ENCODE measurements at regions not wholly inside any gene's neighbourhood (a gene's known extent, or its start where the extent isn't known, plus 50 kb on each side); places are given as distances from the start of the nearest gene placed in this dataset.

GRCh38 chr1:24989082-24989481, 59.0 kb upstream of the RUNX3 start:
- H3K9me3 ChIP-seq, result peaks cover 0 to 12% (median 0%) of the 10 kb centered on the region in 12 donors
- intact Hi-C loops (cut with DNase I), result no loop called here
- no peaks in the 10 kb centered on the region for H3K36me3 ChIP-seq
- H3K4me3 ChIP-seq, result no peak overlapping the region
- TF ChIP-seq POLR2A (IDR thresholded peaks at IDR 0.05) (no peak), CTCF (IDR thresholded peaks at IDR 0.05) (no peak)
- DNase-seq, result no peak
- no peak overlapping the region for H3K27ac ChIP-seq
- no peak for ATAC-seq
- H3K4me1 ChIP-seq, result peaks cover 0 to 43% (median 0%) of the 10 kb centered on the region in 12 donors
- WGBS, 4 donors, result 71 to 89% (median 80%) methylated on average over 2 of the region's 2 CpGs
- H3K27me3 ChIP-seq, result peaks cover 0 to 42% (median 3%) of the 10 kb centered on the region in 9 donors

DNA sequence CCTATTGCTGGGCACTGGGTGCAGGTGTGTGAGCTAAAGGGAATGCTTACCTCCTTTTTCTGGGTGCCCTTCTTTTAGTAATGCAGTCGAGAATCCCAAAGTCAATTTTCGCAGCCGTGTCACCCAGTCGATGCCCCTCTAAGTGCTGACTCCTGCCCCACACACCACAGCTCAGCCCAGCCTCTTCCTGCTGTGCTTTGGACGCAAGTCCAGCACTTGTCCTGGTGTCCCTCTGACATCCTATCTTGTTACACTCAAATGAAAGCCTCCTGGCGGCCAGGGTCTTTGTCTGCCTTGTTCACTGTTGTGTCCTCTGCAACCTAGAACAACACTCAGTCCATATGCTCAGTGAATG, 58.5 kb upstream of the RUNX3 start:
- DNase-seq (no peak), ATAC-seq (no peak)
- no peak for TF ChIP-seq CTCF (IDR thresholded peaks at IDR 0.05)
- TF ChIP-seq POLR2A (IDR thresholded peaks at IDR 0.05), result no peak
- 74 to 86% (median 80%) methylated on average over 6 of the region's 6 CpGs for WGBS, 4 donors
- Histone ChIP-seq H3K9me3 (peaks cover 0 to 12% (median 0%) of the 10 kb centered on the region in 12 donors), H3K4me3 (no peak overlapping the region), H3K27ac (no peak overlapping the region), H3K4me1 (peaks cover 0 to 43% (median 0%) of the 10 kb centered on the region in 12 donors), H3K36me3 (no peaks in the 10 kb centered on the region), H3K27me3 (peaks cover 0 to 38% (median 3%) of the 10 kb centered on the region in 9 donors)
- intact Hi-C loops (cut with DNase I), result no loop called here

DNA sequence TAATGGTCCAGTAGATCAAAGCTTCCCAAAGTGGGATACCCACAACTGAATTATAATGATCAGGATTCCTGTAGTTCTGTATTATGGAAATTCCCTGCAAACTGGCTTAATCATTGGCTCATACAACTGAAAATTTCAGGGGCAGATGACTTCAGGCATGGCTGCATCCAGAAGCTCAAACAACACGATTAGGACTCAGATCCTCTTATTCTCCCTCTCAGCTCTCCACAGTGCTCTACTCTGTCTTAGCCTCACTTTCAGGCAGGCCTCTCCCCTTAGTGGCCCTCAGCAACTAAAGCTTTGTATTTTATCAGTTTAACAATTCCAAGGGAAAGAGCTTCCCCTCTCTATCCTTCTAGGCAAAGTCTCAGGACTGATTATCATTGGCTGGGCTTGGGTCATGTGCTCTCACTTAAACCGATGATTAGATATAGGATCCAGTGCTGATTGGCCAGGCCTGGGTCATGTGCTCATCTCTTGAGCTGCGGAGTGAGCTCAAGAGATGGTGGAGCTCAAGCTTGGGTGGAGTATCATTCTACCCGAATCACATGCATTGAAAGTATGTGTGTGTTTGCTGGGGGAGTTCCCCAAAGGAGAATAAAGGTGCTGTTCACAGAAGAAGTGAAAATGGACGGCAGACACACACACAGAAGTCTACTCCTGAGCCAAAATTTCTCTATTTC, 57.9 kb upstream of the RUNX3 start:
- Histone ChIP-seq H3K27me3 (peaks cover 0 to 38% (median 3%) of the 10 kb centered on the region in 9 donors), H3K36me3 (no peaks in the 10 kb centered on the region), H3K27ac (no peak overlapping the region), H3K4me1 (peaks cover 0 to 40% (median 0%) of the 10 kb centered on the region in 12 donors), H3K9me3 (peaks cover 0 to 12% (median 0%) of the 10 kb centered on the region in 12 donors), H3K4me3 (no peak overlapping the region)
- no peak for DNase-seq
- no peak for ATAC-seq
- 73 to 79% (median 75%) methylated on average over 5 of the region's 5 CpGs for WGBS, 4 donors
- intact Hi-C loops (cut with DNase I), result no loop called here
- TF ChIP-seq CTCF (IDR thresholded peaks at IDR 0.05) (no peak), POLR2A (IDR thresholded peaks at IDR 0.05) (no peak)

- Histone ChIP-seq H3K27me3 (peaks cover 0 to 32% (median 3%) of the 10 kb centered on the region in 9 donors), H3K4me3 (no peak overlapping the region), H3K9me3 (peaks cover 0 to 7% (median 0%) of the 10 kb centered on the region in 12 donors), H3K4me1 (peaks cover 0 to 39% (median 0%) of the 10 kb centered on the region in 12 donors), H3K27ac (no peak overlapping the region), H3K36me3 (no peaks in the 10 kb centered on the region)
- WGBS, 4 donors, result 87 to 90% (median 88%) methylated on average over 11 of the region's 11 CpGs
- DNase-seq, result no peak
- intact Hi-C loops (cut with DNase I), result no loop called here
- TF ChIP-seq CTCF (IDR thresholded peaks at IDR 0.05), result no peak
- TF ChIP-seq POLR2A (IDR thresholded peaks at IDR 0.05), result no peak
- ATAC-seq, result no peak
Observed at GRCh38 chr1:24987424-24987823, 57.3 kb upstream of the RUNX3 start.
